ENCODE measurements at regions not wholly inside any gene's neighbourhood (a gene's known extent, or its start where the extent isn't known, plus 50 kb on each side); places are given as distances from the start of the nearest gene placed in this dataset.

- TF ChIP-seq ZNF704 (tag by site-specific recombination; IDR thresholded peaks at IDR 0.05) (no peak), ZNF362 (tag by site-specific recombination; IDR thresholded peaks at IDR 0.05) (no peak), ZNF645 (tag by site-specific recombination; IDR thresholded peaks at IDR 0.05) (no peak)
These were observed 67.1 kb upstream of the PGBD5 start (continued) for GRCh38 chr1:230493264-230493663.

GRCh38 chr1:230490436-230490835, 64.3 kb upstream of the PGBD5 start:
- H3K4me3 ChIP-seq (ENCODE audit: low read depth, low read length), result no peak overlapping the region
- H3K9me3 ChIP-seq (ENCODE audit: control insufficient read depth, insufficient read depth, low read depth, low read length), result no peaks in the 10 kb centered on the region
- CTCF ChIA-PET, result interaction anchor here (0.6 to 1.3 kb wide), 3 partner anchors 14 to 426 kb away, joined by 3 to 4 read pairs (median 3); partner anchors contain the start of gene COG2
- no peaks in the 10 kb centered on the region for H3K36me3 ChIP-seq (ENCODE audit: control insufficient read depth in 2 of 2, insufficient read depth in 1 of 2, low read length in 2 of 2)
- no peaks in the 10 kb centered on the region for H3K4me1 ChIP-seq (ENCODE audit: control insufficient read depth, insufficient read depth, low read length)
- H3K27ac ChIP-seq (ENCODE audit: extremely low read depth, low read depth, low read length), result no peak overlapping the region
- POLR2A ChIA-PET, result no interaction called here
- TF ChIP-seq FEZF1 (tag by site-specific recombination; IDR thresholded peaks at IDR 0.05) (no peak), ZNF416 (tag by site-specific recombination; IDR thresholded peaks at IDR 0.05) (no peak), HIC1 (tag by site-specific recombination; IDR thresholded peaks at IDR 0.05) (no peak), ZNF626 (tag by site-specific recombination; IDR thresholded peaks at IDR 0.05) (no peak), ZNF280D (tag by site-specific recombination; IDR thresholded peaks at IDR 0.05) (no peak), TCF7L2 (IDR thresholded peaks at IDR 0.05; ENCODE audit: borderline replicate concordance, low read depth, low read length) (no peak), ZNF174 (tag by site-specific recombination; IDR thresholded peaks at IDR 0.05) (no peak), ZNF571 (tag by site-specific recombination; IDR thresholded peaks at IDR 0.05) (no peak), ZNF221 (tag by site-specific recombination; IDR thresholded peaks at IDR 0.05; ENCODE audit: borderline replicate concordance) (no peak), ZBTB1 (tag by site-specific recombination; IDR thresholded peaks at IDR 0.05) (no peak), ZNF792 (tag by site-specific recombination; IDR thresholded peaks at IDR 0.05) (no peak), PRDM6 (tag by site-specific recombination; IDR thresholded peaks at IDR 0.05) (no peak), ZNF596 (tag by site-specific recombination; IDR thresholded peaks at IDR 0.05) (no peak), KLF7 (tag by site-specific recombination; IDR thresholded peaks at IDR 0.05; ENCODE audit: borderline replicate concordance) (no peak), ZNF398 (tag by site-specific recombination; IDR thresholded peaks at IDR 0.05) (no peak), TSHZ1 (tag by site-specific recombination; IDR thresholded peaks at IDR 0.05; ENCODE audit: borderline replicate concordance) (no peak), HOXD13 (CRISPR knock-in tag; IDR thresholded peaks at IDR 0.05; ENCODE audit: borderline replicate concordance) (no peak)
